SK-N-SH treated with all-trans-retinoic acid at 6 μM for 48 hours (cell line): ENCODE measurements at regions not wholly inside any gene's neighbourhood (a gene's known extent, or its start where the extent isn't known, plus 50 kb on each side); places are given as distances from the start of the nearest gene placed in this dataset.

ENCODE experiments used
- ARNTL ChIP-seq: fragments of 450-650 bp; formaldehyde crosslinking; IDR thresholded peaks from 2 replicates; pipeline ENCODE4 v1.5.0; 2020; ENCODE audit warnings: low read depth, mild to moderate bottlenecking, moderate library complexity, borderline replicate concordance
- BACH2 ChIP-seq: fragments of 250-450 bp; sonication (Bioruptor Pico); IDR thresholded peaks from 2 replicates; pipeline ENCODE4 v1.9.0; 2021; ENCODE audit warnings: mild to moderate bottlenecking, borderline replicate concordance
- CSRNP3 ChIP-seq: fragments of 250-450 bp; sonication (Bioruptor Pico); IDR thresholded peaks from 2 replicates; pipeline ENCODE4 v1.5.1; 2021; ENCODE audit warnings: mild to moderate bottlenecking, moderate library complexity
- GLIS3 ChIP-seq: fragments of 250-450 bp; sonication (Bioruptor Pico); IDR thresholded peaks from 2 replicates; pipeline ENCODE4 v1.5.0; 2020; ENCODE audit warnings: mild to moderate bottlenecking, moderate library complexity
- OSR1 ChIP-seq: fragments of 250-450 bp; sonication (Bioruptor Pico); IDR thresholded peaks from 2 replicates; pipeline ENCODE4 v1.8.0; 2022; ENCODE audit warnings: moderate library complexity, mild to moderate bottlenecking, inconsistent platforms
- PPARA ChIP-seq: fragments of 250-450 bp; sonication (Bioruptor Pico); IDR thresholded peaks from 2 replicates; pipeline ENCODE4 v1.5.0; 2020; ENCODE audit warnings: mild to moderate bottlenecking, borderline replicate concordance
- ZFP3 ChIP-seq: fragments of 250-450 bp; sonication (Bioruptor Pico); IDR thresholded peaks from 2 replicates; pipeline ENCODE4 v1.5.0; 2020; ENCODE audit warnings: mild to moderate bottlenecking, moderate library complexity
- ZFP30 ChIP-seq: fragments of 450-650 bp; formaldehyde crosslinking; IDR thresholded peaks from 2 replicates; pipeline ENCODE4 v1.5.0; 2022; ENCODE audit warnings: mild to moderate bottlenecking, moderate library complexity
- ZNF70 ChIP-seq: fragments of 450-650 bp; formaldehyde crosslinking; IDR thresholded peaks from 2 replicates; pipeline ENCODE4 v1.5.0; 2020; ENCODE audit warnings: mild to moderate bottlenecking, moderate library complexity
- ZNF8 ChIP-seq: fragments of 450-650 bp; formaldehyde crosslinking; IDR thresholded peaks from 2 replicates; pipeline ENCODE4 v1.5.0; 2020; ENCODE audit warnings: mild to moderate bottlenecking, moderate library complexity
- TF ChIP-seq, protein P1 (sequence below): fragments of 250-450 bp; sonication (Bioruptor Pico); IDR thresholded peaks from 2 replicates; pipeline ENCODE4 v1.8.0; 2020; ENCODE audit warnings: mild to moderate bottlenecking, moderate library complexity, borderline replicate concordance
- TF ChIP-seq, protein P2 (sequence below): fragments of 250-450 bp; sonication (Bioruptor Pico); IDR thresholded peaks from 2 replicates; pipeline ENCODE4 v1.5.1; 2020; ENCODE audit warnings: low read depth, mild to moderate bottlenecking, moderate library complexity

DNA sequence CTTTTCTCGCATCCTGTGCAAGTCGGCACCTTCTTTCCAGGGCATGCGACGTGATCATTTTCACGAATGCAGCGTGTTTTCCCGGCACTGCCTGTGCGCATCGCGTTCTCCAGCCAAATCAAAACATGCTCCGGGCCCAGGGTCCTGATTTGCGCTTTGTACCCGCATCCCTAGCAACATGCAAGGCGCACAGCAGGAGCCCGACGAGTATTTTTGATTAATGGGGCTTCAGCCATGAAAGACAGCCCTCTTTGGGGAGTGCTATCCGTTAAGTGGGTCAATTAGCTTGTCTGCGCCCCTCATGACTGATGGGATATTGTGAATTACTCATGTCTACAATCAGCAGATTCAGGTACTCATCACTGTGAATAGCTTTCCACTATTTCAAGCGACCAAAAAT, 243.3 kb upstream of the RNF32 start:
- TF ChIP-seq GLIS3 (CRISPR knock-in tag) (no peak), ZFP30 (no peak), ZNF70 (CRISPR knock-in tag) (no peak), ARNTL (no peak), ZNF8 (no peak), BACH2 (no peak), OSR1 (CRISPR knock-in tag) (no peak), PPARA (no peak), ZFP3 (CRISPR knock-in tag) (no peak), CSRNP3 (CRISPR knock-in tag) (no peak)
- TF ChIP-seq, protein P1, sequence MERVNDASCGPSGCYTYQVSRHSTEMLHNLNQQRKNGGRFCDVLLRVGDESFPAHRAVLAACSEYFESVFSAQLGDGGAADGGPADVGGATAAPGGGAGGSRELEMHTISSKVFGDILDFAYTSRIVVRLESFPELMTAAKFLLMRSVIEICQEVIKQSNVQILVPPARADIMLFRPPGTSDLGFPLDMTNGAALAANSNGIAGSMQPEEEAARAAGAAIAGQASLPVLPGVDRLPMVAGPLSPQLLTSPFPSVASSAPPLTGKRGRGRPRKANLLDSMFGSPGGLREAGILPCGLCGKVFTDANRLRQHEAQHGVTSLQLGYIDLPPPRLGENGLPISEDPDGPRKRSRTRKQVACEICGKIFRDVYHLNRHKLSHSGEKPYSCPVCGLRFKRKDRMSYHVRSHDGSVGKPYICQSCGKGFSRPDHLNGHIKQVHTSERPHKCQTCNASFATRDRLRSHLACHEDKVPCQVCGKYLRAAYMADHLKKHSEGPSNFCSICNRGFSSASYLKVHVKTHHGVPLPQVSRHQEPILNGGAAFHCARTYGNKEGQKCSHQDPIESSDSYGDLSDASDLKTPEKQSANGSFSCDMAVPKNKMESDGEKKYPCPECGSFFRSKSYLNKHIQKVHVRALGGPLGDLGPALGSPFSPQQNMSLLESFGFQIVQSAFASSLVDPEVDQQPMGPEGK (CRISPR knock-in tag): no peak
- TF ChIP-seq, protein P2, sequence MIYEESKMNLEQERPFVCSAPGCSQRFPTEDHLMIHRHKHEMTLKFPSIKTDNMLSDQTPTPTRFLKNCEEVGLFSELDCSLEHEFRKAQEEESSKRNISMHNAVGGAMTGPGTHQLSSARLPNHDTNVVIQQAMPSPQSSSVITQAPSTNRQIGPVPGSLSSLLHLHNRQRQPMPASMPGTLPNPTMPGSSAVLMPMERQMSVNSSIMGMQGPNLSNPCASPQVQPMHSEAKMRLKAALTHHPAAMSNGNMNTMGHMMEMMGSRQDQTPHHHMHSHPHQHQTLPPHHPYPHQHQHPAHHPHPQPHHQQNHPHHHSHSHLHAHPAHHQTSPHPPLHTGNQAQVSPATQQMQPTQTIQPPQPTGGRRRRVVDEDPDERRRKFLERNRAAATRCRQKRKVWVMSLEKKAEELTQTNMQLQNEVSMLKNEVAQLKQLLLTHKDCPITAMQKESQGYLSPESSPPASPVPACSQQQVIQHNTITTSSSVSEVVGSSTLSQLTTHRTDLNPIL: no peak
